ENCODE measurements at regions not wholly inside any gene's neighbourhood (a gene's known extent, or its start where the extent isn't known, plus 50 kb on each side); places are given as distances from the start of the nearest gene placed in this dataset.

DNA sequence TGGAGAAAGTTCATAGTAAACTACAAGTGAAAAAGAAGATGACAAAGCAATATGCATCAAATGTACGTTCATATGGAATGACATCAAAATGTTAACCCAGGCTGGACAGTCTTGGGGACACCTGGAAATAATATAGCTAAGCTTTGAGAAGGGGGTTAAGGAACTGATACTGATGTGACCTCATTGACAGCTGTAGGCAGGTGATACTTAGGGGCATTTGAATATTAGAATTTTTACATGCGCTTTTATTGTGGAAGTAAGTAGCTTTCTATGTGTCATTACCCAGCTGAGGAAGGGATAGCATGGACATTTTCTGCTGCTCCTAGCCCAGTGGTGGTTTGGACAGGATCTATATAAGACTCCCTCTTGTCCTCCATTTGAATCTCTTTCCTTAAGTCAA is 299.7 kb downstream of the CWC27 start:
- DNase-seq, result no peak

DNA sequence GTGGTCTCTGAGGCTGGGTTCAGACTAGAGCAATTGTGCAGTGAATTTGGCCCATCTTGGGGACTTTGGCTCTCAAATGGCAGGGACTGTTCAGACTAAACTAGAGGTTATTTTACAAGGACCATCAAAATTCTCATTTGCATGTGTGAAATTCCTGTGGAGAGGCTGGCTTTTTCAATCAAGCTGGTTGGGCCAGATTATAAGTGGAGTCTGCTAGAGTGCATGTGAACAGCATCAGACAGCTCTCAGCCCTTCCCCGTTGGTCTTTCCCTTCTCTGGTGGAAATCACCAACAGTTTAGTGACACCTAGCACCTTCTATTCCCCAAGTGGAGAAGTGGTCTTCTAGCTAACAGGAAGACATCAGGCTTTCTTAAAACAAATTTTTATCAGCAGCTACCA is 301.3 kb downstream of the CWC27 start:
- DNase-seq, result no peak

DNA sequence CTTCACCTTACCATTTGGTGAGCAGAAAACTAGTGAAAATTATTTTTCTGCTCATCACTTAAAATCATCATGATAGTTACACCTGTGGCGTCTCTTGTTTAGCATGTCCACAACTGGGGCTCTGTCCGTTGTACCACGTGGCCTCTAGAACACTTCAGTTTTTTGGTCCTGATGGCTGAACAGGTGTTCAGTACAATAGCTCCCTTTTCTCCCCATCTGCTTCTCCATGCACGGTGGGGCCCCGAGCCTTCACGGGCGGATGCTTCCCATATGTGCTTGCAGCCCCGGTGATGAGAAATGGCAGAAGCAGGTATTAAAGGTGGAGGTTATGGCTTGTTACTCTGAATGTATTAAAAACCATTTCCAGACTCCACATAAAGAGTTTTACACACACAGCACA is 304.1 kb downstream of the CWC27 start:
- DNase-seq, result no peak

DNA sequence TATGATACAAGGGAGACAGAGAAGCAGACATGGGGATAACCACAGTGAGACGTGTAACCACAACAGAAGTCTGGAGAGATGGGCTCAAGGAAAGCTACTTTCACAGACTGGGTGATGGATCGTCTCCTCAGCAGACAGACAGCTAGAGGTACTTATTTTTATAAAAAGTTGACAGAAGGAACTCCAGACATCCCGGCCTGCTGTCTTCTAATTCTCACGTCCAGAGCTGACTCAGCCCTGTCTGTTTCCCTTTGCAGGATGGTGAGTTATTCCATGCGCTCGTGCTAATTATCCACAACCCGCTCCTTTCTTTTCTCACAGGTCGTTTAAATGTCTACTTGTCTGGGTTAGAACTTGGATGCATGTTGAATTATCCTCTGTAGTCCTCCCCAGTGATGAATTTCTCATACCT is 304.5 kb downstream of the CWC27 start:
- no peak for DNase-seq

DNA sequence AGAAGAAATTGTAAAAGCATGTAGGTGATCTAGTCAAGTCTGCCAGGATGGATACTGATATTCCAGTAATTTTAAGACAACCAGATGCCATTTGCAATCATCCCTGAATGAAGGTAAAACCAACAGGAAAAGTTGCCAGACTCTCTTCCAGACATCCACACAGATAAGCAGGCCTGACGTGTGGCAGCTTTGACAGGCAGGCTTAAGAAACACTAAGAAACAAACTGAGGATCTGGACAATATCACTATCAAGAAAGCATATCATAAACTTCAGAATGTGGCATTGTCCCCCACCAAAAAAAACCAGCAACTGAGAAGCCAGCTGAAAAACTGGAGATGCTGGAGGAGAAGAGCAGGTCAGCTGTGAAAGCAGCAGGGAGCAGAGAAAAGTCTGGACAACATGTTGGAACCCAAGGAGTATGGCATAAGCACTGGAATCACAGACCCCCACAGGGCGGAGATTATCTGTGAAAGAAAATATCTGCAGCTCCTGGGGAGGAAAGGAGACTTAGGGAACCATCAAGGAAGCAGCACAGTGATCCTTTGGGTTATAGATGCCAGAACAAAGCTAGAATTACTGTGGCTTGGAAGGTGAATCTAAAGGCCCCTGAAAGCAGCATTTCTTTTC is 307.0 kb downstream of the CWC27 start:
- no peak for DNase-seq

DNA sequence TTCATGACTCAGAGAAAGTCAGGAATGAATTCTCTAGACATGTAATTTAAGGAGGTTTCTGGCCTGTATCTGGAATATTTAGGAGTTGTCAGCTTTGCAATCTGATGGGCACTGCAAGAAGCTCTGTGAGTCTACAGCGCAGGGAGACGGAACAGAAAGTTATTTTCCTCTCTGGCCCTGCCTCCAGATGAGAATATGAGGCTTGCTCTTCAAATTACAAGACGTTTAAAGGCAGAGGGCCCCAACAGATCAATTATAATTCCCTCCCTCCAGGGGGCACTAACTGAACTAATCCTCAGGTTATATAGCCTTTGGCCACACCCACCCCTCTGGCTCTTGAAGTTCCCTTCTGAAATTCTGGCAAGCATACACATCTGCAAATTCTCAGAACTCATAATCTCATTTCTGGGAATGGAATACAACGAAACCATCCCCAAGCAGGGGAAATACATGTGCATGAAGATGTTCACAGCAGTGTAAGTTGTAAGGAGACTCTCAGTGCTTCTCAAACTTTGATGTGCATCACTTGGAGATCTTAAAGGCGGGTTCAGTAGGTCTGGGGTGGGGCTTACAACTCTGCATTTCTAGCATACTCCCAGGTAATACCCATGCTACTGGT is 307.6 kb downstream of the CWC27 start:
- peak; percentile 72 for DNase-seq

DNA sequence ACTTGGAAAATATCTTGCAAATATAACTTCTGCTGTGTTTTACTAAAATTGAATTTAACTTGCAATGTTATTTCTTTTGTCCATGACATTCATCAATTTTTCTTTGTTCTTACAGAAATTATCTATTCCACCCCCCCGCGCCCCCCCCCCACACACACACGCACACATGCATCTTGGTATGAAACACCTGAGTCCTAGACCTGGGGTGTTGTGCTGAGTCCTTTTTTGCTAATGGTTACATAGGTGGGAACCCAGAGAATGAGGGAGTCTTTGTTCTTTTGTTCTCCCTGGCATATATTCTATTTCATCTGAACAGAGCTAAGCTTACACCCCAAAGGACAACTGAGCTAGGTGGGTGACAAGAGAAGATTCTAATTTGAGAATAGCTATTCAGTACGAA is 308.9 kb downstream of the CWC27 start:
- DNase-seq, result no peak

DNA sequence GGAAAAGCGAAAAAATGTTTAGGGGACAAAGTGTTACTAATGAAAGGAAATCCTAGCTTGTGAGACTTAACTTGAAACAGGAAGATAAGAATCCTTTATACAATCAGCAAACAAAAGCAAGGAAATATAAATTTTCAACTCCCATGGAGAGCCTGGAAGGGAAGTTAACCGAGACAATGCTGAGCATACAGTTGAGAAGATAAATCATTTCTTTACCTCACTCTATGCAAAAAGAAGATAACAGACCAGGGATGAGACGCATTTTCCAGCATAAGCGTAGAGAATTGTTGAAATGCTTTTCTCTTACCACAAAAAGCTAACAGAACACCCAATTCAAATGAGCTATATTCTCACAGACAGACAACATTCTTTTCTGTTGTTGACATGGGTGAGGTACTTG is 309.6 kb downstream of the CWC27 start:
- no peak for DNase-seq

DNA sequence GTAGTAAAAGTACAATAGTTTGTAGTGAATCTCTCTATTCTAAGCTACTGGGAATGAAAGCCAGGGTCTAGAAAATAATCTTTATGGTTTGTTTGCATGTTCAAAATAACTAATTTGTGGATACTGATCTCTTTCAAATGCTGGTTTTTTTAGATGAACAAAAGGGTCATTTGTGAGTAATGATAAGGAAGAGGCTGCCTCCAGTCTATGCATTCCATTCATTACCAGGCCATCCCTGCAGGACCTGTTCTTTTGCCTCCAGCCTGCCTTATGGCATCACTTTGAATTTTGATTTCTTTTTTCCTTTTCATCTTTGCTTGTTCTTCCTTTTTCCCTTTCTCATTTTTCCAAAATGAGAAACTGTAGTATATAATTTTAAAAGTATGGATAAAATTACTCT is 312.3 kb downstream of the CWC27 start:
- DNase-seq, result no peak

DNA sequence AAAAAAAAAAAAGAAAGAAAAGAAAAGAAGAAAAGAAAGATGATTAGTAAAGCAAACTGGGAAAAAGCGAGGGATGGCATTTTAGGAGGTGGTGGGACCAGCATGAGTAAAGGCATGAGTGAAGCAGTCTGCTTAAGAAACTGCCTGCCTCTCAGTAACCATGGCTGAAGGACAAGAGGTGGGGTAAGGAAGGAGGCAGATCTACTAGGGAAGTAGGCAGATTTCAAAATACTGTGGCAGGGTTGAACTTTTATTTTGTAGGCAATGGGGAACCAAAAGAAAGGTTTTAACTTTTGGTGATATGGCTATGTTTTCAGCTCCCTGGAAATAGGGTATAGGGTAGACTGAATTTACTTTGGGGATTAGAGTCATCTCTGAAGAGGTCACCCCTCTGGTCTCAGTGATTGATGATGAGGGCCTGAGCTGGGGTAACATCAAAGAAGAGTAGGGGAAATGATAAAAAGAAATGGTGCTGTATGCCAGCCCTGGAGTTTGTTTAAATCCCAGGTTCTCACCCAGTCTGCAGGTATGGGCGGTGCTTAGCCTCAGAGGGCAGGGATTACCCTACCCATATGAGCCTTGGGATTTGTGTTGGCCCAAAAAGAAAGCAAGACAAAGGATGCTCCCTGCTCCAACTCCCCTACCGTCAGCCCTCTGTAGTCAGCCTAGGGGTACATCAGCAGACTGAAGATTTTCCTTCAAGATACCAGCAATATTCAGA is 316.2 kb downstream of the CWC27 start:
- DNase-seq, result no peak

DNA sequence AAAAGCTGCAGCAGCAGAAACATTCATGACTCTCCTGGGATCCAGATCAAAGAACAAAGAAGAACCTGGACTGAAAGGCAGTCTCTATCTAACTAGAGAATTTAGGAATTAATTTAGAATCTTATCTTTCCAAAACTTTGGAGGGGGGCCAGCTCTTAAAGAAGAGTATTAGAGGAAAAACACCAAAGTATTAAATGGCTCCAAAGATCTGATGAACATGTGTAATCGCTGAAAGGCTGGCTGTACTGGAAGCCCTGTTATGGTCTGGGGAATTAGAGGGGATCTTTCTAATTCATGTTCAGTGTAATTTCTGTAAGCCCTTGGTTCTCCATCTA is 316.8 kb downstream of the CWC27 start:
- DNase-seq, result no peak

DNA sequence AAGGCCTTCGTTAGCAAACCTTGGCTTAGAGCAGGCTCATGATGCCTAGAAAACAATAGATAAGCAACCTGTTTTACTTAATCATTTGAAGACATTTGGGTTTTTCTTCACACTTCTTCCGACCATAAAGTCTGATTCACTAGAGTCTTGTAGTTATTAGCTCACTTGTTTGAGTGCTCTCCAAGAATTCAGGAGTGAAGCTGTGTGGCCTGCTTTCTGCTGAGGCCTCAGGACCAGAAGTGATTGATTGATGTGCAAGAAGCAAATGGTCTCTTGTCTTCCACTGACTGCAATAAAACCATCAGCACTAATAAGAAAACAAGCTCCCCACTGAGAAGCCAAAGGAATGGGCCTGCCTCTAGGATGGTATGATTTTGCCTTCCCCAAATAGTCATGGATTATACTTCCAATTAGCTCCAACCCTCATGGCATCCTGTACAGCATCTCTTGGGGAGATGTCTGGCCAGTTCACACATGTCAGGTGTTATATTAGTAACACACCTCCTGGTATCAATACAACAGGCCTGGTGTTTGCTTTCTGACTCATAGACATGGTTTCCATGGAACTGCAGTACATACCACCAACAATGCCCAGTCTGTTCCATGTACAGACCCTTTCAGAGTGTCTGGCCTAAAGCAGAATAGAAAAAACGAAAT is 317.6 kb downstream of the CWC27 start:
- DNase-seq, result no peak

DNA sequence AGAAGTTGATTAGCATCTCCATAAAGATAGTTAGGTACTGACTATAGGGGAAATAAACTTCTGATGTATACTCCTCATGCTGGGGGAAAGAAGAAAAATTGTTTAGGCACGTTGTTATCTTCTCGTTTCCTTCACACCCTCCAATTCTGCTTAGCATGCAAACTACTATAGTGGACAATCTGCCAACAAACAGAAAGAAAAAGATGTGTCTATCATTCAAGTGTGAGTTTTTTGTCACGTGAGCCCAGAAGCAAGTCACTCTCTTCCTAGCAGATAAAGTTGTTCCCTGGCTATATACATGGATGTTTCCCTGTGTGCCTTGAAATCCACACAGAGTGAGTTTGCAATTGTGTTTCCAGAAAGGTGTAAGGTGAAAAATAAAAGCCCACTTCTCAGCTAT is 318.4 kb downstream of the CWC27 start:
- DNase-seq, result no peak

DNA sequence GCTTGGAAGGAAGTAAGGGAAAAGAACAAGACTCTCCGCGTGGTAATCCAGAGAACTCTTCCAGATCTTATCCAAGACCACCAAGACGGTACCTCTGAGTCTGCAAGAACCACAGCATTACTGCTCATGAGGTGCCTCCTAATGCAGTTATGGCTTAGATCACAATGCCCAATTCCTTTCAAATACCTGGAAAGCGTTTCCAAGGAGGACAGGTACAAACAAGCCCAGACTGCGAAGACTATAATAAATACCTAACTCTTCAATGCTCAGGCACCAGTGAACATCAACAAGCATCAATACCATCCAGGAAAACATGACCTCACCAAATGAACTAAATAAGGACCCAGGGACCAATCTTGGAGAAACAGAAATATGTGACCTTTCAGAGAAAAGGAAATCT is 325.5 kb downstream of the CWC27 start:
- DNase-seq, result no peak

DNA sequence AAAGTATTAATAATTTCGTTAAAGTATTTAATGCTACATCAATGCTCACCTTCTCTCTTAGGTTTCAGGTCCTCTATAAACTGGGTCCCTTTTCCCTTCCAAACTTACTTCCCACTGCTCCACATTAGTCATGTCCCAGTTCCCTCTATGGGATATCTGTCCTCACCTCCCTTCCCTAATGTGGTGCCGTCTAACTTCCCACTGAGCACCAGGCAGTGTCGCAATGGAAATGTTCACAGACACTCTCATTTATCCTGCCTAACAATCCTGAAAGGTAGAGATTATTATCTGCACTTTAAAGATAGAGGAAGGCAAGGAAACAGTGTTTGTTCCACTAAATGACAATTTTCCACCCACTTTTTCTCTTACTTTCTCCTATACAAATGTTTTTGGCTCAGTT is 329.7 kb downstream of the CWC27 start:
- no peak for DNase-seq

Measured in stimulated activated CD4-positive, alpha-beta T cell treated with anti-CD3 and anti-CD28 coated beads, Interleukin-15, amount 100 ng/mL, for 24 hours (primary cell).